ENCODE measurements at regions not wholly inside any gene's neighbourhood (a gene's known extent, or its start where the extent isn't known, plus 50 kb on each side); places are given as distances from the start of the nearest gene placed in this dataset.
A peak's percentile ranks its signal among the peaks of the same experiment; 100 is the strongest.
"Not testable (repeated sequence)": the region's sequence is repeated elsewhere in the genome, so short reads cannot be mapped to it uniquely, and the experiment has no call there.

- H2AK5ac ChIP-seq (ENCODE audit: low read length) = not testable (repeated sequence)
- WGBS (ENCODE audit: extremely low coverage, insufficient coverage, low lambda C conversion rate) = no CpG with 5 or more reads among the region's 4 CpGs
Measured at GRCh38 chr2:215889240-215889969, 123.9 kb downstream of the MREG start.

GRCh38 chr2:215888680-215889079, 124.7 kb downstream of the MREG start:
- peaks cover 2% of the 10 kb centered on the region for H3K4me1 ChIP-seq (ENCODE audit: control insufficient read depth, low read depth, low read length)
- H2BK15ac ChIP-seq (replicated peaks; ENCODE audit: low read depth) = no peak overlapping the region
- H3K9ac ChIP-seq (ENCODE audit: low read length) = no peak overlapping the region
- H2AK5ac ChIP-seq (ENCODE audit: low read length) = no peak overlapping the region
- no peak overlapping the region for H3K18ac ChIP-seq (ENCODE audit: low read length)
- no peaks in the 10 kb centered on the region for H3K36me3 ChIP-seq (ENCODE audit: control insufficient read depth, insufficient read depth, low read length)
- H3K4me2 ChIP-seq (ENCODE audit: low read length) = no peak overlapping the region
- no CpG with 5 or more reads among the region's 2 CpGs for WGBS (ENCODE audit: extremely low coverage, insufficient coverage, low lambda C conversion rate)
- no peaks in the 10 kb centered on the region for H3K79me2 ChIP-seq (ENCODE audit: control insufficient read depth, insufficient read depth, low read length)
- no peak overlapping the region for H2BK120ac ChIP-seq (ENCODE audit: low read depth, low read length)
- no peak overlapping the region for H3K56ac ChIP-seq (ENCODE audit: low read length)
- no peaks in the 10 kb centered on the region for H3K79me1 ChIP-seq (ENCODE audit: low read length)
- H3K27me3 ChIP-seq (ENCODE audit: insufficient read depth, low read length, poor library complexity) = no peaks in the 10 kb centered on the region
- H4K5ac ChIP-seq (ENCODE audit: low read length) = no peak overlapping the region
- H3K4ac ChIP-seq (ENCODE audit: low read depth, low read length) = no peak overlapping the region
- H4K8ac ChIP-seq (ENCODE audit: low read depth, low read length) = no peak overlapping the region
- DNase-seq = no peak
- no peak overlapping the region for H3K4me3 ChIP-seq (ENCODE audit: low read length)
- no peak overlapping the region for H3K23ac ChIP-seq (ENCODE audit: low read length)
- no peak overlapping the region for H2BK5ac ChIP-seq (ENCODE audit: low read length)
- H3K27ac ChIP-seq (ENCODE audit: low read depth, low read length) = no peak overlapping the region

More at GRCh38 chr2:215889240-215889969, 123.9 kb downstream of the MREG start:
- not testable (repeated sequence) for H4K8ac ChIP-seq (ENCODE audit: low read depth, low read length); H3K27me3 ChIP-seq (ENCODE audit: insufficient read depth, low read length, poor library complexity); H3K23ac ChIP-seq (ENCODE audit: low read length); H2BK120ac ChIP-seq (ENCODE audit: low read depth, low read length); H4K5ac ChIP-seq (ENCODE audit: low read length); H2BK5ac ChIP-seq (ENCODE audit: low read length); H3K79me1 ChIP-seq (ENCODE audit: low read length); H3K4me1 ChIP-seq (ENCODE audit: control insufficient read depth, low read depth, low read length); H3K79me2 ChIP-seq (ENCODE audit: control insufficient read depth, insufficient read depth, low read length); H3K27ac ChIP-seq (ENCODE audit: low read depth, low read length); H3K4me3 ChIP-seq (ENCODE audit: low read length); H3K4ac ChIP-seq (ENCODE audit: low read depth, low read length); H3K9ac ChIP-seq (ENCODE audit: low read length); H3K4me2 ChIP-seq (ENCODE audit: low read length); DNase-seq; H3K56ac ChIP-seq (ENCODE audit: low read length); H3K36me3 ChIP-seq (ENCODE audit: control insufficient read depth, insufficient read depth, low read length); H2BK15ac ChIP-seq (replicated peaks; ENCODE audit: low read depth); H3K18ac ChIP-seq (ENCODE audit: low read length)

- Histone ChIP-seq H3K27ac (ENCODE audit: low read depth, low read length) (no peak overlapping the region), H3K79me2 (ENCODE audit: control insufficient read depth, insufficient read depth, low read length) (no peaks in the 10 kb centered on the region), H2BK120ac (ENCODE audit: low read depth, low read length) (no peak overlapping the region), H3K4me3 (ENCODE audit: low read length) (no peak overlapping the region), H2BK15ac (replicated peaks; ENCODE audit: low read depth) (no peak overlapping the region), H3K18ac (ENCODE audit: low read length) (peak overlapping the region; percentile 21), H3K4me2 (ENCODE audit: low read length) (no peak overlapping the region), H3K36me3 (ENCODE audit: control insufficient read depth, insufficient read depth, low read length) (no peaks in the 10 kb centered on the region), H3K79me1 (ENCODE audit: low read length) (no peaks in the 10 kb centered on the region), H3K56ac (ENCODE audit: low read length) (no peak overlapping the region), H4K8ac (ENCODE audit: low read depth, low read length) (no peak overlapping the region), H3K4me1 (ENCODE audit: control insufficient read depth, low read depth, low read length) (peaks cover 2% of the 10 kb centered on the region), H3K27me3 (ENCODE audit: insufficient read depth, low read length, poor library complexity) (no peaks in the 10 kb centered on the region), H3K4ac (ENCODE audit: low read depth, low read length) (no peak overlapping the region), H3K9ac (ENCODE audit: low read length) (no peak overlapping the region), H4K5ac (ENCODE audit: low read length) (no peak overlapping the region), H3K23ac (ENCODE audit: low read length) (no peak overlapping the region), H2AK5ac (ENCODE audit: low read length) (no peak overlapping the region), H2BK5ac (ENCODE audit: low read length) (peak overlapping the region; percentile 0)
- DNase-seq = no peak
- WGBS (ENCODE audit: extremely low coverage, insufficient coverage, low lambda C conversion rate) = no CpG with 5 or more reads among the region's 2 CpGs
Measured at GRCh38 chr2:215887303-215887702, 126.0 kb downstream of the MREG start.

GRCh38 chr2:215886022-215886421, 127.3 kb downstream of the MREG start:
- no peak overlapping the region for H3K27ac ChIP-seq (ENCODE audit: low read depth, low read length)
- H3K4me3 ChIP-seq (ENCODE audit: low read length) = no peak overlapping the region

DNA sequence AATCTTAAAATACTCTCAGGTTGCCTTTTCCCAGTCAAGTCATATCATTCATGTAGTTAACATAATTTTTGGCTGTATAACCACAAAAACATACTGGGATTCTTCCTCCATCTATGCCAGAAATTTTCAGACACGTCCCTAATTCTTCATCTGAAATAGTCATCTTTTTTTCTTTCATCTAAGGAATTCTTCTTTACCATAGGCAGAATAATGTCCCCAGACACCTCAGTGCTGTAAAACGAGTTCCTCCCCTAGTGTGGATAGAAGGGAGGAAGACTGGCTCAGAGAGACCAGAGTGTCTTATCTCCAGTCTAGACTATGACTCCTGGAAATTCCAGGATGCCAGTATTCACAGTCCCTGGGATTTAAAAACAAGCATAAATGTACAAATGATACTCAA, 127.8 kb downstream of the MREG start:
- H2BK5ac ChIP-seq (ENCODE audit: low read length) = no peak overlapping the region
- no peak for DNase-seq
- no peak overlapping the region for H2AK5ac ChIP-seq (ENCODE audit: low read length)
- H3K79me1 ChIP-seq (ENCODE audit: low read length) = no peaks in the 10 kb centered on the region
- no peak overlapping the region for H4K8ac ChIP-seq (ENCODE audit: low read depth, low read length)
- no peaks in the 10 kb centered on the region for H3K27me3 ChIP-seq (ENCODE audit: insufficient read depth, low read length, poor library complexity)
- WGBS (ENCODE audit: extremely low coverage, insufficient coverage, low lambda C conversion rate) = no CpG with 5 or more reads among the region's 2 CpGs
- H3K36me3 ChIP-seq (ENCODE audit: control insufficient read depth, insufficient read depth, low read length) = no peaks in the 10 kb centered on the region
- no peak overlapping the region for H3K4ac ChIP-seq (ENCODE audit: low read depth, low read length)
- H2BK15ac ChIP-seq (replicated peaks; ENCODE audit: low read depth) = no peak overlapping the region
- no peak overlapping the region for H3K4me3 ChIP-seq (ENCODE audit: low read length)
- no peak overlapping the region for H3K18ac ChIP-seq (ENCODE audit: low read length)
- no peak overlapping the region for H3K27ac ChIP-seq (ENCODE audit: low read depth, low read length)
- no peaks in the 10 kb centered on the region for H3K79me2 ChIP-seq (ENCODE audit: control insufficient read depth, insufficient read depth, low read length)
- H3K4me1 ChIP-seq (ENCODE audit: control insufficient read depth, low read depth, low read length) = peaks cover 2% of the 10 kb centered on the region
- no peak overlapping the region for H4K5ac ChIP-seq (ENCODE audit: low read length)
- no peak overlapping the region for H3K4me2 ChIP-seq (ENCODE audit: low read length)
- H2BK120ac ChIP-seq (ENCODE audit: low read depth, low read length) = no peak overlapping the region
- H3K56ac ChIP-seq (ENCODE audit: low read length) = no peak overlapping the region
- no peak overlapping the region for H3K9ac ChIP-seq (ENCODE audit: low read length)
- H3K23ac ChIP-seq (ENCODE audit: low read length) = no peak overlapping the region

More at GRCh38 chr2:215886022-215886421, 127.3 kb downstream of the MREG start:
- Histone ChIP-seq H3K79me2 (ENCODE audit: control insufficient read depth, insufficient read depth, low read length) (no peaks in the 10 kb centered on the region), H3K4ac (ENCODE audit: low read depth, low read length) (no peak overlapping the region), H3K27me3 (ENCODE audit: insufficient read depth, low read length, poor library complexity) (no peaks in the 10 kb centered on the region), H3K18ac (ENCODE audit: low read length) (peak overlapping the region; percentile 1), H3K79me1 (ENCODE audit: low read length) (no peaks in the 10 kb centered on the region), H3K56ac (ENCODE audit: low read length) (no peak overlapping the region), H3K4me1 (ENCODE audit: control insufficient read depth, low read depth, low read length) (peaks cover 2% of the 10 kb centered on the region), H3K9ac (ENCODE audit: low read length) (no peak overlapping the region), H4K8ac (ENCODE audit: low read depth, low read length) (no peak overlapping the region), H2AK5ac (ENCODE audit: low read length) (no peak overlapping the region), H2BK5ac (ENCODE audit: low read length) (peak overlapping the region; percentile 5), H3K4me2 (ENCODE audit: low read length) (no peak overlapping the region), H2BK120ac (ENCODE audit: low read depth, low read length) (no peak overlapping the region), H3K36me3 (ENCODE audit: control insufficient read depth, insufficient read depth, low read length) (no peaks in the 10 kb centered on the region), H2BK15ac (replicated peaks; ENCODE audit: low read depth) (no peak overlapping the region), H3K23ac (ENCODE audit: low read length) (no peak overlapping the region), H4K5ac (ENCODE audit: low read length) (no peak overlapping the region)
- WGBS (ENCODE audit: extremely low coverage, insufficient coverage, low lambda C conversion rate) = no CpG with 5 or more reads among the region's 7 CpGs
- DNase-seq = no peak
